Astrocyte (in vitro differentiated cells and primary cell): ENCODE measurements at regions not wholly inside any gene's neighbourhood (a gene's known extent, or its start where the extent isn't known, plus 50 kb on each side); places are given as distances from the start of the nearest gene placed in this dataset.

ENCODE experiments used
- DNase-seq: peaks from one replicate; pipeline ENCODE4 v3.0.0-alpha.2; 2010; ENCODE audit warnings: low read depth
- FAIRE-seq: peaks from 2 replicates; lab custom pipeline; 2011; peaks lifted over from hg19 to GRCh38; lab: Jason Lieb, UNC
- H2AFZ ChIP-seq: 2 replicates; pipeline ENCODE4 v1.6.0; 2012; ENCODE audit warnings: low read depth, low read length, inconsistent platforms
- H3K27ac ChIP-seq: 2 replicates; pipeline ENCODE4 v1.5.1; 2011; ENCODE audit warnings: low read depth, low read length, inconsistent platforms
- H3K27me3 ChIP-seq: 2 replicates; pipeline ENCODE4 v1.6.0; 2011; ENCODE audit warnings: low read length, inconsistent platforms; ENCODE audit not compliant: insufficient read depth
- H3K36me3 ChIP-seq: 2 replicates; pipeline ENCODE4 v1.5.1; 2011; ENCODE audit warnings: low read length, inconsistent platforms; ENCODE audit not compliant: insufficient read depth
- H3K4me1 ChIP-seq: 2 replicates; pipeline ENCODE4 v1.5.1; 2011; ENCODE audit warnings: low read length, inconsistent platforms; ENCODE audit not compliant: insufficient read depth
- H3K4me2 ChIP-seq: 2 replicates; pipeline ENCODE4 v1.6.0; 2012; ENCODE audit warnings: low read length, inconsistent platforms
- H3K4me3 ChIP-seq: 2 replicates; pipeline ENCODE4 v1.5.1; 2011; ENCODE audit warnings: low read depth, mild to moderate bottlenecking, low read length, inconsistent platforms; ENCODE audit not compliant: insufficient read depth
- H3K79me2 ChIP-seq: 2 replicates; pipeline ENCODE4 v1.6.0; 2012; ENCODE audit warnings: mild to moderate bottlenecking, low read length, inconsistent platforms; ENCODE audit not compliant: insufficient read depth
- H3K9ac ChIP-seq: 2 replicates; pipeline ENCODE4 v1.6.0; 2012; ENCODE audit warnings: mild to moderate bottlenecking, low read length, inconsistent platforms
- H3K9me3 ChIP-seq: 2 replicates; pipeline ENCODE4 v1.5.1; 2012; ENCODE audit warnings: low read depth, mild to moderate bottlenecking, low read length, inconsistent platforms; ENCODE audit not compliant: insufficient read depth
- H4K20me1 ChIP-seq: 2 replicates; pipeline ENCODE4 v1.6.0; 2012; ENCODE audit warnings: low read length, inconsistent platforms; ENCODE audit not compliant: insufficient read depth
- H3K27ac Mint-ChIP-seq: one replicate; pipeline ENCODE4 v1.8.0; 2021; ENCODE audit warnings: mild to moderate bottlenecking, mixed read lengths; ENCODE audit not compliant: unreplicated experiment
- H3K27me3 Mint-ChIP-seq: one replicate; pipeline ENCODE4 v1.8.0; 2021; ENCODE audit warnings: low read depth, mixed read lengths; ENCODE audit not compliant: unreplicated experiment
- H3K36me3 Mint-ChIP-seq: one replicate; pipeline ENCODE4 v1.8.0; 2021; ENCODE audit warnings: low read depth, mixed read lengths; ENCODE audit not compliant: unreplicated experiment
- H3K4me1 Mint-ChIP-seq: one replicate; pipeline ENCODE4 v1.8.0; 2021; ENCODE audit warnings: low read depth, mixed read lengths; ENCODE audit not compliant: unreplicated experiment
- H3K4me3 Mint-ChIP-seq: one replicate; pipeline ENCODE4 v1.8.0; 2021; ENCODE audit warnings: mild to moderate bottlenecking, moderate library complexity, mixed read lengths; ENCODE audit not compliant: unreplicated experiment
- H3K9me3 Mint-ChIP-seq: one replicate; pipeline ENCODE4 v1.8.0; 2021; ENCODE audit warnings: mild to moderate bottlenecking, mixed read lengths; ENCODE audit not compliant: unreplicated experiment
- EZH2 ChIP-seq: IDR thresholded peaks from 2 replicates; pipeline ENCODE4 v1.6.1; 2012; ENCODE audit warnings: mild to moderate bottlenecking, low read length, inconsistent platforms; ENCODE audit not compliant: insufficient read depth
- TF ChIP-seq, protein P1 (sequence below): IDR thresholded peaks from 2 replicates; pipeline ENCODE4 v1.5.1; 2011; ENCODE audit warnings: low read depth, mild to moderate bottlenecking, inconsistent platforms, low read length, moderate library complexity; ENCODE audit not compliant: insufficient read depth

GRCh38 chr6:23357185-23357766, 768.7 kb upstream of the NRSN1 start:
- Mint-ChIP-seq H3K4me1 (no peaks in the 10 kb centered on the region), H3K27ac (no peak overlapping the region), H3K9me3 (peaks cover 1% of the 10 kb centered on the region), H3K27me3 (no peaks in the 10 kb centered on the region), H3K36me3 (no peaks in the 10 kb centered on the region), H3K4me3 (no peak overlapping the region)
- TF ChIP-seq, protein P1, sequence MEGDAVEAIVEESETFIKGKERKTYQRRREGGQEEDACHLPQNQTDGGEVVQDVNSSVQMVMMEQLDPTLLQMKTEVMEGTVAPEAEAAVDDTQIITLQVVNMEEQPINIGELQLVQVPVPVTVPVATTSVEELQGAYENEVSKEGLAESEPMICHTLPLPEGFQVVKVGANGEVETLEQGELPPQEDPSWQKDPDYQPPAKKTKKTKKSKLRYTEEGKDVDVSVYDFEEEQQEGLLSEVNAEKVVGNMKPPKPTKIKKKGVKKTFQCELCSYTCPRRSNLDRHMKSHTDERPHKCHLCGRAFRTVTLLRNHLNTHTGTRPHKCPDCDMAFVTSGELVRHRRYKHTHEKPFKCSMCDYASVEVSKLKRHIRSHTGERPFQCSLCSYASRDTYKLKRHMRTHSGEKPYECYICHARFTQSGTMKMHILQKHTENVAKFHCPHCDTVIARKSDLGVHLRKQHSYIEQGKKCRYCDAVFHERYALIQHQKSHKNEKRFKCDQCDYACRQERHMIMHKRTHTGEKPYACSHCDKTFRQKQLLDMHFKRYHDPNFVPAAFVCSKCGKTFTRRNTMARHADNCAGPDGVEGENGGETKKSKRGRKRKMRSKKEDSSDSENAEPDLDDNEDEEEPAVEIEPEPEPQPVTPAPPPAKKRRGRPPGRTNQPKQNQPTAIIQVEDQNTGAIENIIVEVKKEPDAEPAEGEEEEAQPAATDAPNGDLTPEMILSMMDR, result no peak
- TF ChIP-seq EZH2, result no peak
- H4K20me1 ChIP-seq, result no peaks in the 10 kb centered on the region
- no peaks in the 10 kb centered on the region for H3K79me2 ChIP-seq
- no peaks in the 10 kb centered on the region for H3K27me3 ChIP-seq
- H3K4me2 ChIP-seq, result no peak overlapping the region
- H2AFZ ChIP-seq, result no peak overlapping the region
- H3K27ac ChIP-seq, result no peak overlapping the region
- no peaks in the 10 kb centered on the region for H3K9me3 ChIP-seq
- H3K36me3 ChIP-seq, result no peaks in the 10 kb centered on the region
- no peak for DNase-seq
- H3K9ac ChIP-seq, result no peak overlapping the region
- FAIRE-seq, result no peak
- no peaks in the 10 kb centered on the region for H3K4me1 ChIP-seq
- no peak overlapping the region for H3K4me3 ChIP-seq

- Histone ChIP-seq H3K27me3 (no peaks in the 10 kb centered on the region), H3K27ac (no peak overlapping the region), H3K36me3 (no peaks in the 10 kb centered on the region), H3K9ac (no peak overlapping the region), H3K79me2 (no peaks in the 10 kb centered on the region), H4K20me1 (no peaks in the 10 kb centered on the region), H3K9me3 (no peaks in the 10 kb centered on the region), H3K4me2 (no peak overlapping the region), H3K4me1 (no peaks in the 10 kb centered on the region), H2AFZ (no peak overlapping the region), H3K4me3 (no peak overlapping the region)
- FAIRE-seq (no peak), DNase-seq (no peak)
- H3K9me3 Mint-ChIP-seq, result peaks cover 2% of the 10 kb centered on the region
- H3K4me3 Mint-ChIP-seq, result no peak overlapping the region
- no peaks in the 10 kb centered on the region for H3K4me1 Mint-ChIP-seq
- H3K27me3 Mint-ChIP-seq, result no peaks in the 10 kb centered on the region
- TF ChIP-seq, protein P1, result no peak
- TF ChIP-seq EZH2, result no peak
- no peaks in the 10 kb centered on the region for H3K36me3 Mint-ChIP-seq
- H3K27ac Mint-ChIP-seq, result no peak overlapping the region
Observed at GRCh38 chr6:23365732-23366131, 760.3 kb upstream of the NRSN1 start.

DNA sequence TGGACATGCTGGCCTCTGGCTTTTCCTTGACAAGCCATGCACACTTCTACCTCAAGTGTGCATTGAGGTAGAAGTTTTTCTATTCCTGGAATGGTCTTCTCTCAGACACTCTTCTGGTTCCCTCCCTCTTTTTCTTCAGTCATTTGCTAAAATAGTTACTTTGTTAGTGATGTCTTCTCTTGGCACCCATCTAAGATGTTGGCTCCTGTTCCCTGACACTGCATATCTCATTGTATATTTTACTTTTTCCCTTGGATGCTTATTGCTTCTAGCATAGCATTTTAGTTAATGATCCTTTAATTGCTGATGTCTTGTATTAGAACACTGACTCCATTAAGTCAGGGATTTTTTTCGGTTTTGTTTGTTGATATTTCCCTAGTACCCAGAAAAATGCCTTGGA, 758.7 kb upstream of the NRSN1 start:
- no peaks in the 10 kb centered on the region for H3K27me3 ChIP-seq
- no peaks in the 10 kb centered on the region for H3K4me1 ChIP-seq
- H3K9me3 Mint-ChIP-seq, result peaks cover 2% of the 10 kb centered on the region
- H3K27ac Mint-ChIP-seq, result no peak overlapping the region
- no peak overlapping the region for H3K9ac ChIP-seq
- H3K4me3 ChIP-seq, result no peak overlapping the region
- no peak for FAIRE-seq
- no peak overlapping the region for H3K27ac ChIP-seq
- H3K4me1 Mint-ChIP-seq, result no peaks in the 10 kb centered on the region
- no peaks in the 10 kb centered on the region for H3K36me3 ChIP-seq
- no peaks in the 10 kb centered on the region for H3K27me3 Mint-ChIP-seq
- DNase-seq, result no peak
- H3K4me3 Mint-ChIP-seq, result no peak overlapping the region
- no peak overlapping the region for H2AFZ ChIP-seq
- no peaks in the 10 kb centered on the region for H3K9me3 ChIP-seq
- no peaks in the 10 kb centered on the region for H3K79me2 ChIP-seq
- no peaks in the 10 kb centered on the region for H4K20me1 ChIP-seq
- H3K4me2 ChIP-seq, result no peak overlapping the region
- H3K36me3 Mint-ChIP-seq, result no peaks in the 10 kb centered on the region
- TF ChIP-seq, protein P1, result no peak
- TF ChIP-seq EZH2, result no peak
